Mesodermal cell (in vitro differentiated cells): ENCODE measurements at regions not wholly inside any gene's neighbourhood (a gene's known extent, or its start where the extent isn't known, plus 50 kb on each side); places are given as distances from the start of the nearest gene placed in this dataset.

Experiments
- H3K27ac ChIP-seq: 2 replicates; pipeline ENCODE4 v1.7.0; 2013; ENCODE audit warnings: mild to moderate bottlenecking, low read depth, low read length, moderate library complexity; ENCODE audit not compliant: severe bottlenecking
- H3K36me3 ChIP-seq: 2 replicates; pipeline ENCODE4 v1.7.1; 2013; ENCODE audit warnings: mild to moderate bottlenecking, low read length, moderate library complexity; ENCODE audit not compliant: control insufficient read depth, insufficient read depth
- H3K4me1 ChIP-seq: one replicate; pipeline ENCODE4 v1.7.1; 2013; ENCODE audit warnings: mild to moderate bottlenecking, low read length; ENCODE audit not compliant: insufficient read depth, control insufficient read depth, poor library complexity, severe bottlenecking
- H3K4me3 ChIP-seq: 2 replicates; pipeline ENCODE4 v1.7.0; 2013; ENCODE audit warnings: low read length, control low read depth, mild to moderate bottlenecking; ENCODE audit not compliant: insufficient read depth, poor library complexity, severe bottlenecking; ENCODE audit errors: extremely low read depth
- H3K9me3 ChIP-seq: 2 replicates; pipeline ENCODE4 v1.7.1; 2013; ENCODE audit warnings: mild to moderate bottlenecking, low read length, moderate library complexity; ENCODE audit not compliant: control insufficient read depth
- WGBS, 2 experiments: methylation state at CpG; one replicate each; pipeline ENCODE4 v1.1.5; 2013; ENCODE audit warnings: missing lambda C conversion rate in 2 of 2; ENCODE audit not compliant: insufficient coverage in 2 of 2; 5-methylcytosine and 5-hydroxymethylcytosine counted together

DNA sequence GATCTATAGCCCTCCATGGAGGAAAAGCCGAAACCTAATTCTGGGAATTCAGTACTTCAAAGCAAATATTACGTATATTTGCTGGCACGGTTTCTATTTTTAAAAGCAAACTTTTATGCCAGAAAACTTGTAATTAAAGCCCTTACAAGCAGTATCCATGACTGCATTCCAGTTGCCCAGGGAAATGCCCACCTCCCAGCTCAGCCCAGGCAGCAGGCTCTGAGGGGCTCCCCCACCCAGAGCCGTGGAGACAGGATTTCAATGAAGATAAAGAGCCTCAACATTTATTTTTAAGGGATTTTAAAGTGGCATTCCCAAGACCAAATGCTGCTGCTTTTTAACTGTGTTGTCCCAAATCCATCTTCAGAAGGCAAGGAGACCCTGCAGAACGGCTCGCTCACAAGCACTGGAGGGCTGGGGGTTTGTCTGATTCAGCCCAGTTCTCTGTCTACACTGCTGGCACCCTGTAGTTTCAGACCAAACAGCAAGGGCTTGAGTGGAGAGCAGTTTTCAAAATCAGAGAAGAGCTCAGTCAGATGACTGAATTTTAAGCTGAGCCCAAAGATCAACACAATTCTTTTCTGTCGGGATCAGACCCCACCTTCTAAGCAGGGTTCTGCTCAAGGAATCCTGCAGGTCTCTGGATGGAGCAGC is 105.1 kb downstream of the KCNF1 start:
- Histone ChIP-seq H3K36me3 (no peaks in the 10 kb centered on the region), H3K27ac (no peak overlapping the region), H3K4me1 (no peaks in the 10 kb centered on the region), H3K9me3 (peaks cover 3% of the 10 kb centered on the region), H3K4me3 (no peak overlapping the region)
- WGBS, 2 experiments, result 91 to 98% methylated on average over 6 of the region's 7 CpGs

- 67 to 94% methylated on average over 2 to 3 of the region's 8 CpGs for WGBS, 2 experiments
- peaks cover 2% of the 10 kb centered on the region for H3K9me3 ChIP-seq
- no peak overlapping the region for H3K4me3 ChIP-seq
- H3K27ac ChIP-seq, result no peak overlapping the region
- no peaks in the 10 kb centered on the region for H3K4me1 ChIP-seq
- H3K36me3 ChIP-seq, result no peaks in the 10 kb centered on the region
Observed at GRCh38 chr2:11017921-11018320, 106.2 kb downstream of the KCNF1 start.

DNA sequence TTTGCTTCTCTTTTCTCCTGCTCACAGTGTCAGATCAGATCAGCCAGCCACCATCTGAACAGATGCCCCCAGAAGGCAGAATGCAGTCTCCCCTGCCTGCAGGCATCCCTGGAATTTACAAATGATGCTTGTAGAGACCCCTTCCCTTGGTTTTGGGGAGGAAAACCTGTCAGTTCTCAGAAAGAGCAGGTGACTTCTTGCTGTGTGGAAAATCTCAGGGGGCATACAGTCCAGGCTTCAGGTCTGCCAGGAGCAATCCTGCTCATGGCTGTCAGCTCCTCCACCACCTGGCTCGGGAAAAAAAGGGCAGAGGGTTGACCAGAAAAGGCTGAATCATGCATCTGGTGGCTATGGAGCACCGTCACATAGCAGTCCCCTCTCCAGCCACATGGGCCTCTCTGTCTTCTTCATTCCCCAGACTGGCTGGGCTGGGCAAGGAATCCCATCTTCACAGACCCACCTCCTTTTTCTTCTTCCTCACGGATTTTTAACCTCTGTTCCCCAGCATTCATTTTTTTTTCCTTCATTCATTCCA is 107.0 kb downstream of the KCNF1 start:
- Histone ChIP-seq H3K9me3 (no peaks in the 10 kb centered on the region), H3K27ac (no peak overlapping the region), H3K4me1 (no peaks in the 10 kb centered on the region), H3K36me3 (no peaks in the 10 kb centered on the region), H3K4me3 (no peak overlapping the region)
- 85 to 91% methylated on average over 2 to 3 of the region's 3 CpGs for WGBS, 2 experiments

- H3K4me1 ChIP-seq, result no peaks in the 10 kb centered on the region
- no peaks in the 10 kb centered on the region for H3K9me3 ChIP-seq
- no peak overlapping the region for H3K4me3 ChIP-seq
- H3K27ac ChIP-seq, result no peak overlapping the region
- H3K36me3 ChIP-seq, result no peaks in the 10 kb centered on the region
- WGBS, 2 experiments, result 81 to 100% methylated on average over 1 to 2 of the region's 2 CpGs
Observed at GRCh38 chr2:11019614-11020013, 107.9 kb downstream of the KCNF1 start.

DNA sequence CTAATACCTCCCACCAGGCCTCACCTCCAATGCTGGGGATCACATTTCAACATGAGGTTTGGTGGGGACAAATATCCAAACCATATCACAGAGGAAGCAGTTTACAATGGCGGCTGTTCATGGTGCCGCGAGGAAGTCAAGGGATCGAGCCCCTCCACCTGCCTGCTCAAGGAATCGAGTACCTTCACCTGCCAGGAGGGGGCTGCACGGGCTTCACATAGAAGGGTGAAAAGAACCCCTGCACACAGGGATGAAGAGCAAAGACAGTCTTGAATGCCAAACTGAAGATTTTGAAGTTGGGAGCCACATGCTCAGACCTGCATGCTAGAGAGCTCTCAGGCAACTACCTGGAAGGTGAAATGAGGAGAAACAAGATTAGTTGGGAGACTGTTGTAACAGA is 110.3 kb downstream of the KCNF1 start:
- H3K4me3 ChIP-seq, result no peak overlapping the region
- 69 to 89% methylated on average over 4 to 6 of the region's 6 CpGs for WGBS, 2 experiments
- no peaks in the 10 kb centered on the region for H3K9me3 ChIP-seq
- no peaks in the 10 kb centered on the region for H3K36me3 ChIP-seq
- H3K27ac ChIP-seq, result no peak overlapping the region
- no peaks in the 10 kb centered on the region for H3K4me1 ChIP-seq

DNA sequence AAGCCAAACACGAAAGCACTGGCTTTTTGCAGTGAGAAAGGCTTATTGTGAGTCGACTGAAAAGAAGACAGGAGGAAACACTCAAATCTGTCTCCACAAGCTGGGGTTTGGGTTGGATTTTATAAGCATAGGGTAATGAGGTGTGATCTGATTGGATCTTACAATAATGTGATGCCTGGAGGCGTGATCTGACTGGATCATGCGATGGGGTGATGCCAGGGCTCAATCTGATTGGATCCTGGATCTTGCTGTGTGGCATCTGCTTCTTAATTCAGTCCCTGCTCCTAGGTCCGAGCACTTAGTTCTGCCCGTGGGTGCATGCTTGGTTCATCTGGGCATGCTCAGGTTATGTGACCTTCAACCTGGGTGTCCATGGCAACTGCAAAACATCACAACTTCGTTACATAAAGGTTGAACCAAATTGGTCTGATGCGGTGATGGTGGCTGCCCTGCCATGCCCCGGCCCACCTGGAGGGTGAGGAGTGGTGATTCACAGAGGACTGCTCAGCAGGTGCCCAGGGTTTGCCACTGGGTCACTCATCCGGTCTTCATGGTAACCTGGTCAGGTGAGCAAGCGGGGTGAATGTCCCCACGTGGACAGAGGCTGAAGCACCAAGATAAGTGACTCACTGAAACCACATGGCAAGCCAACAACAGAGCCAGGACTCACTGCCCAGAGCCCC is 111.0 kb downstream of the KCNF1 start:
- H3K36me3 ChIP-seq, result no peaks in the 10 kb centered on the region
- H3K9me3 ChIP-seq, result no peaks in the 10 kb centered on the region
- no peaks in the 10 kb centered on the region for H3K4me1 ChIP-seq
- WGBS, 2 experiments, result 84 to 88% methylated on average over 10 to 12 of the region's 12 CpGs
- H3K4me3 ChIP-seq, result no peak overlapping the region
- H3K27ac ChIP-seq, result no peak overlapping the region

DNA sequence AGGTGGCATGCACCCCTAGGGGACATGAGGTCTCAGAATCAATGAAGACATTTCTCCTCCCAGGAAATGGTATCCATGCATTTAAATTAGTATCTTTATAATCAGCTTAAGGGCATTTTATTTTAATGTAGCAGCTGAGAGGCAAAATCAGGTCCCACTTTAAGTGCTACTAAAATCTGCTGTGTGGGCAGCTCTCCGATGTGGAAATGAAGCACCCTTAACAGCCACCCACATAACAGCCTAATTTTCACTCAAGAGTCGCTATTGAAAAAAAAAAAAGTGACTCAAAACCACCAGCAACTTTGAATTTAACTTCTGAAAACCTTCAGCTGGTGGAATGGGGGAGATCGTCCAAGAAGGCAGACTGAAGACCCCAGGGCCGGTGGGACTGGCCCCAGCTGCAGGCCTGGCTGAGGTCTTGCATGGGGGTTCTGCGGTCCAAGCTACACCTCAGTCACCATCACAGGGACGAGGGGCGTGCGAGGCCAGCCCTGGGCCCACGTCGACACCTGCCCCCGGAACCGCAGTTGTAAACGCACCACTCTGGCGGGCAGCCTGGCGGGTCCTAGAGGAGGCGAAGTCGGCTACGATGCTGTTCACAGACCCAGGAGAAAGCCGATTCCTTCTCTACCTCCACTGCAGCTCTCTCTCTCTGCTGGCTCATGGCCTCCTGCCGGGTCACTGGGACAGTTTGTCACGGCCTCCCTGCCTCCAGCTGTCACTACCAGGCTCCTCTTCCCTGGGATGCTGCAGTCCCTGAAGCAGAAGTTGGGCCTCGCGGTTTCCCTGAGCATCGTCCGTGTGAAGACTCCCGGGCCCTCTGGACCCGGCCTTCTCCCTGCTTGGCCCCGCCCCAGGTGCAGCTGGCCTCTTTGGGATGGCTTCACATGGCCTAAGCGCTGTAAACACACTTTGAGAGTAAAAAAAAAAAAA is 111.9 kb downstream of the KCNF1 start:
- no peak overlapping the region for H3K27ac ChIP-seq
- H3K36me3 ChIP-seq, result no peaks in the 10 kb centered on the region
- H3K4me1 ChIP-seq, result no peaks in the 10 kb centered on the region
- 91 to 93% methylated on average over 18 to 25 of the region's 29 CpGs for WGBS, 2 experiments
- H3K4me3 ChIP-seq, result no peak overlapping the region
- no peaks in the 10 kb centered on the region for H3K9me3 ChIP-seq

- no peak overlapping the region for H3K27ac ChIP-seq
- H3K36me3 ChIP-seq, result no peaks in the 10 kb centered on the region
- 80 to 88% methylated on average over 13 of the region's 14 CpGs for WGBS, 2 experiments
- no peak overlapping the region for H3K4me3 ChIP-seq
- no peaks in the 10 kb centered on the region for H3K9me3 ChIP-seq
- no peaks in the 10 kb centered on the region for H3K4me1 ChIP-seq
Observed at GRCh38 chr2:11024259-11024645, 112.5 kb downstream of the KCNF1 start.

DNA sequence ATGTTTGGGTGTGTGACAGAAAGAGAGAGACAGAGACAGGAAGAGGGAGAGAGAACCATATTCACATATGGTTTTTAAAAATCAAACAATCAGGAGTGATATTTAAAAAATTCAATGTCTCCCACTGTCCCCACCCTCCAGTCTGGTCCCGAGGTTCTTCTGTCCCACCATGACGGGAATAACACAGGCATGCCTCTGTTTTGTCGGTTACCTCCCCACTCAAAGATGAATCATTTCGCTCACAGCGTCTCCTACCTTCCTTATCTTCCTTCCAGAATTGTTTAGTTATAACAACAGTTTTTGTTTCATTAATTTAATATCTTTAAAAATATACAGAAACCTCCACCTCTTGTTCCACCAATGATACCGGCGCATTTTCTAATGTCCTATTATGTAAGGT is 113.0 kb downstream of the KCNF1 start:
- H3K4me1 ChIP-seq, result no peaks in the 10 kb centered on the region
- 75 to 88% methylated on average over 2 to 3 of the region's 7 CpGs for WGBS, 2 experiments

GRCh38 chr2:11026286-11026921 is 114.7 kb downstream of the KCNF1 start:
- Histone ChIP-seq H3K4me1 (no peaks in the 10 kb centered on the region), H3K36me3 (no peaks in the 10 kb centered on the region), H3K27ac (no peak overlapping the region), H3K9me3 (no peaks in the 10 kb centered on the region), H3K4me3 (no peak overlapping the region)
- 91 to 93% methylated on average over 12 to 13 of the region's 15 CpGs for WGBS, 2 experiments

More for the DNA sequence above, 113.0 kb downstream of the KCNF1 start:
- Histone ChIP-seq H3K4me3 (no peak overlapping the region), H3K27ac (no peak overlapping the region), H3K36me3 (no peaks in the 10 kb centered on the region), H3K9me3 (no peaks in the 10 kb centered on the region)
